Prostate gland (tissue), 2 donors: ENCODE measurements at regions not wholly inside any gene's neighbourhood (a gene's known extent, or its start where the extent isn't known, plus 50 kb on each side); places are given as distances from the start of the nearest gene placed in this dataset.
"Not testable (repeated sequence)": the region's sequence is repeated elsewhere in the genome, so short reads cannot be mapped to it uniquely, and the experiment has no call there.

Source experiments
- DNase-seq: peaks from one replicate; pipeline ENCODE4 v3.0.0-alpha.2; 2019; ENCODE audit warnings: low spot score
- H3K27ac ChIP-seq, 2 donors: fragments of 200-600 bp; sonication (generic); 2 replicates each; pipeline ENCODE4 v1.5.1; 2017 to 2019
- H3K27me3 ChIP-seq: fragments of 200-600 bp; sonication (generic); replicated peaks from 2 replicates; pipeline ENCODE4 v1.5.1; 2019; ENCODE audit not compliant: insufficient read depth
- H3K36me3 ChIP-seq, 2 donors: fragments of 200-600 bp; sonication (generic); 1 replicate in 1 of 2; 2 replicates in 1 of 2; pipeline versions ENCODE4 v1.5.1 to v1.8.1; 2017 to 2019
- H3K4me1 ChIP-seq: fragments of 200-600 bp; sonication (generic); replicated peaks from 2 replicates; pipeline ENCODE4 v1.5.1; 2019
- H3K4me3 ChIP-seq, 2 donors: fragments of 200-600 bp; sonication (generic); 2 replicates each; pipeline ENCODE4 v1.5.1; 2017 to 2019
- H3K9me3 ChIP-seq: fragments of 200-600 bp; sonication (generic); 2 replicates; pipeline ENCODE4 v1.5.1; 2017
- POLR2A ChIP-seq: fragments of 450-650 bp; IDR thresholded peaks from one replicate; pipeline ENCODE4 v1.6.1; 2016; ENCODE audit warnings: antibody characterized with exemption, mild to moderate bottlenecking
- POLR2AphosphoS5 ChIP-seq: sonication (generic); formaldehyde crosslinking; IDR thresholded peaks from one replicate; pipeline ENCODE4 v1.6.1; 2017; ENCODE audit warnings: antibody characterized with exemption
- WGBS: methylation state at CpG from one replicate; pipeline ENCODE4 v1.1.5; 2018; 5-methylcytosine and 5-hydroxymethylcytosine counted together
- intact Hi-C: fragments of 100-400 bp; cut with DNase I; formaldehyde crosslinking; loops from one replicate; pipeline ENCODE4 v1.14.2; 2022
- TF ChIP-seq, protein P1 (sequence below), 4 experiments: fragments of 200-600 bp in 2 of 4; fragments of 450-650 bp in 2 of 4; sonication (generic) in 2 of 4; IDR thresholded peaks; 1 replicate in 3 of 4; 2 replicates in 1 of 4; pipeline ENCODE4 v1.5.1; 2016 to 2019; ENCODE audit warnings: antibody characterized with exemption in 4 of 4, mild to moderate bottlenecking in 2 of 4, moderate library complexity in 2 of 4

GRCh38 chr9:40907657-40908624 lies 220.5 kb downstream of the FOXD4L6 start:
- WGBS, result 75% methylated on average over 16 of the region's 16 CpGs
- Histone ChIP-seq H3K36me3 (no peaks in the 10 kb centered on the region), H3K4me1 (no peaks in the 10 kb centered on the region), H3K27ac (no peak overlapping the region), H3K4me3 (no peak overlapping the region), H3K9me3 (no peaks in the 10 kb centered on the region), H3K27me3 (no peaks in the 10 kb centered on the region)
- TF ChIP-seq, protein P1, sequence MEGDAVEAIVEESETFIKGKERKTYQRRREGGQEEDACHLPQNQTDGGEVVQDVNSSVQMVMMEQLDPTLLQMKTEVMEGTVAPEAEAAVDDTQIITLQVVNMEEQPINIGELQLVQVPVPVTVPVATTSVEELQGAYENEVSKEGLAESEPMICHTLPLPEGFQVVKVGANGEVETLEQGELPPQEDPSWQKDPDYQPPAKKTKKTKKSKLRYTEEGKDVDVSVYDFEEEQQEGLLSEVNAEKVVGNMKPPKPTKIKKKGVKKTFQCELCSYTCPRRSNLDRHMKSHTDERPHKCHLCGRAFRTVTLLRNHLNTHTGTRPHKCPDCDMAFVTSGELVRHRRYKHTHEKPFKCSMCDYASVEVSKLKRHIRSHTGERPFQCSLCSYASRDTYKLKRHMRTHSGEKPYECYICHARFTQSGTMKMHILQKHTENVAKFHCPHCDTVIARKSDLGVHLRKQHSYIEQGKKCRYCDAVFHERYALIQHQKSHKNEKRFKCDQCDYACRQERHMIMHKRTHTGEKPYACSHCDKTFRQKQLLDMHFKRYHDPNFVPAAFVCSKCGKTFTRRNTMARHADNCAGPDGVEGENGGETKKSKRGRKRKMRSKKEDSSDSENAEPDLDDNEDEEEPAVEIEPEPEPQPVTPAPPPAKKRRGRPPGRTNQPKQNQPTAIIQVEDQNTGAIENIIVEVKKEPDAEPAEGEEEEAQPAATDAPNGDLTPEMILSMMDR (IDR thresholded peaks at IDR 0.05), result no peak
- no peak for TF ChIP-seq POLR2A
- no peak for TF ChIP-seq POLR2AphosphoS5
- DNase-seq, result no peak
- intact Hi-C loops, result no loop called here

DNA sequence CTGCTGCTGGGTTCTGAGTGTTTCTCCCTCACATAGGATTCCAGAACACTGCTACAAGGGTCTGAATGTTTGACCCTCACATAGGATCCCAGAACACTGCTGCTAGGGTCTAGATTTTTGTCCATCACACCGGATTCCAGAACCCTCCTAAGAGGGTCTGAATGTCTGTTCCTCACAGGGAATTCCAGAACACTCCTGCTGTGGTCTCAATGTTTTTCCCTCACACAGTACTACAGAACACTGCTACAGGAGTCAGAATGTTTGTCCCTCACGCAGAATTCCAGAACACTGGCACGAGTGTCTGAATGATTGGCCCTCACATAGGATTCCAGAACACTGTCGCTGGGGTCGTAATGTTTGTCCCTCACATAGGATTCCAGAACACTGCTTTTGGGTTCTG lies 221.6 kb downstream of the FOXD4L6 start:
- DNase-seq, H3K4me3 ChIP-seq, intact Hi-C loops, H3K4me1 ChIP-seq, H3K9me3 ChIP-seq, H3K36me3 ChIP-seq, H3K27me3 ChIP-seq, H3K27ac ChIP-seq: not testable (repeated sequence)
- WGBS, result 61% methylated on average over 5 of the region's 5 CpGs

DNA sequence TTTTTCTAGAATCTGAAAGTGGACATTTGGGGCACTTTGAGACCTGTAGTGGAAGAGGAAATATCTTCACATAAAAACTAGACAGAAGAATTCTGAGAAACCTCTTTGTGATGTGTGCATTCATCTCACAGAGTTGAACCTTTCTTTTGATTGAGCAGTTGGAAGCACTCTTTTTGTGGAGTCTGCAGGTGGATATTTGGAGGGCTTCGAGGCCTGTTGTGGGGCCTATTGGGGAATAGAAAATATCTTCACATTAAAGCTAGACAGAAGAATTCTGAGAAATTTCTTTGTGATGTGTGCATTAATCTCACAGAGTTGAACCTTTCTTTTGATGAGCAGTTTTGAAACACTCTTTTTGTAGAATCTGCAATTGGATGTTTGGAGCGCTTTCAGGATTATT lies 236.2 kb downstream of the FOXD4L6 start:
- DNase-seq, intact Hi-C loops, H3K27ac ChIP-seq, H3K27me3 ChIP-seq, H3K36me3 ChIP-seq, H3K4me3 ChIP-seq, H3K4me1 ChIP-seq, H3K9me3 ChIP-seq: not testable (repeated sequence)
- WGBS, result 86% methylated on average over 2 of the region's 2 CpGs

DNA sequence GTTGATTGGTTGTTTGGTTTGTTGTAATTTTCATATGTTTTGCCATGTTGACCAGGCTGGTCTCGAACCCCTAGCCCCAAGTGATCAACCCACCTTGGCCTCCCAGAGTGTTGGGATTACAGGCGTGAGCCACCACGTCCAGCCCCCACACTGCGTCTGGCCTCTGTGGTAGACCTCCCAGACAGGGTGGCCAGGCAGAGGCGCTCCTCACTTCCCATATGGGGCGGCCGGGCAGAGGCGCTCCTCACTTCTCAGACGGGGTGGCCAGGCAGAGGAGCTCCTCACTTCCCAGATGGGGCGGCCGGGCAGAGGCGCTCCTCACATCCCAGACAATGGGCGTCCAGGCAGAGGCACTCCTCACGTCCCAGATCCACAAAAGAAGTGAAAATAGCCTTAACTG lies 242.6 kb downstream of the FOXD4L6 start:
- H3K27me3 ChIP-seq, H3K9me3 ChIP-seq, intact Hi-C loops, H3K36me3 ChIP-seq, H3K4me1 ChIP-seq, DNase-seq, H3K27ac ChIP-seq, H3K4me3 ChIP-seq: not testable (repeated sequence)
- 89% methylated on average over 14 of the region's 14 CpGs for WGBS

GRCh38 chr9:40884902-40885490 lies 243.5 kb downstream of the FOXD4L6 start:
- H3K4me3 ChIP-seq, intact Hi-C loops, H3K4me1 ChIP-seq, H3K36me3 ChIP-seq, H3K27ac ChIP-seq, H3K27me3 ChIP-seq, H3K9me3 ChIP-seq: not testable (repeated sequence)
- WGBS, result 85% methylated on average over 18 of the region's 18 CpGs
- DNase-seq, result peak; percentile 4

DNA sequence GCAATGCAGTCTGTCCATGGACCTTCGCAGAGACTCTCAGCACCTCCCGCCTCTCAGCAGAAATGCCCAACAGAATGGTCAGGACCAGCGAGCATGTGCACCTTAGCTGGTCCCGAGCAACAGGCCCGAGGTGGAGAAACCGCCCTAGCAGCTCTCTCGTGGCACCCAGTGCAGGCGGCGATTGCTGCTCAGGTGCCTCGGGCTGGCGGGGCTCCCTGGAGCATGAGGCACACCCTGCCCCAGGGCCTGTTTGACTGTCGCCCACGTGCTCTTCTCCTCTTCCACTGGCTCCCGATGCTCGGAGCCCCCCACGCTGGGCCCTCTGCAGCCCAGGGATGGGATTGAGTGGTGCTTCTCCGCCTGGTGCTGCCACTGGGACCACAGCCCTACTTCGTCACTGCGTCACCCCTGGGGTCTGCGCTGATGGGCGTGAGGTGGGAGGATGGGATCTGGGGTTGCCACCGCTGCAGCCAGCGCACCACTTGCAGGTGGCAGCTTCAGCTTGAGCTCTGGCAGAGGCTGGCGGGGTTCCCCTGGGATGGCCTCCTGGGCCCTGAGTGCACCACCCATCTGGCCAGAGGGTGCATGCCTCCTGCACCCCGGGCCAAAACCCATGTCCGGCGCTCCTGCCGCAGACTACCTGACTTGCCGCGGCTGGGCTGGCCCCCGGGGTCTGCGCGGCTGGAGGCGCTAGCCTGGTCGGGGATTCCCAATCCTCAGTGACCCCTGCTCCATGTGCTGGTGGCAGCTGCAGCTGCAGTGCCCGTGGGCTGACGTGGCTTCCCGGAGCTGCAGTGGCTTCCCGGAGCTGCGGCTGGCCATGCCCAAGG lies 244.2 kb downstream of the FOXD4L6 start:
- H3K4me1 ChIP-seq, result no peaks in the 10 kb centered on the region
- no peaks in the 10 kb centered on the region for H3K27me3 ChIP-seq
- H3K27ac ChIP-seq, result no peak overlapping the region
- no peaks in the 10 kb centered on the region for H3K9me3 ChIP-seq
- TF ChIP-seq POLR2AphosphoS5, result no peak
- intact Hi-C loops, result no loop called here
- no peak for DNase-seq
- 94% methylated on average over 40 of the region's 40 CpGs for WGBS
- H3K4me3 ChIP-seq, result no peak overlapping the region
- peaks cover 0 to 3% of the 10 kb centered on the region in 2 donors for H3K36me3 ChIP-seq

DNA sequence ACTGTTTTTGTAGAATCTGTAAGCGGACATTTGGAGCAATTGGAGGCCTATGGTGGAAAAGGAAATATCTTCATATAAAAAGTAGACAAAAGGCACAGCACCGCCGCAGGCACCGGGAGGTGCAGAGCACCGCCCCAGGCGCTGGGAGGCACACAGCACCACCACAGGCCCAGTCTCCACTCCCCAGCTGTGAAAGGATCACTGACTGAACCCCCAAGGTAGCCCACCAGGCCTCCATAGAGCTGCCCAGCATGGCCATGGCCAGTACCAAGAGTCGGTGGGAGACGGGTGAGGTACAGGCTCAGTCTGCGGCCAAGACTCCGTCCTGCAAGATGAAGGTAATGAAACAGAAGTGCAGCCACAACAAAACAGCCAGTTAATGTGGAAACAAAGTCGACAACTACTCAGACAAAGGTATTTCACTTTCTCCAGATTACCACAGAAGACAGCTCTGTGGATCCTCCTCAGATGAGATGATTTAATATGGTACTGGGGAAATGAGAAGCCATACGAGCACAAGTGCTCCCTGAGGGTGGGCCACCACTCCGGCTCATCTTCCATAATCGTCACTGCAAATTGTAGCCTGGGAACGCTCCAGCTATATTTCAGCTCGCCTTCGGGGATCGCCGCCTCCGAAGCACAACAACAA lies 244.9 kb downstream of the FOXD4L6 start:
- H3K27ac ChIP-seq, intact Hi-C loops, H3K4me1 ChIP-seq, DNase-seq, H3K9me3 ChIP-seq, H3K36me3 ChIP-seq, H3K27me3 ChIP-seq, H3K4me3 ChIP-seq: not testable (repeated sequence)
- 92% methylated on average over 20 of the region's 20 CpGs for WGBS

- H3K36me3 ChIP-seq, intact Hi-C loops, H3K4me1 ChIP-seq, DNase-seq, H3K27ac ChIP-seq, H3K27me3 ChIP-seq, H3K9me3 ChIP-seq, H3K4me3 ChIP-seq: not testable (repeated sequence)
- 84% methylated on average over 13 of the region's 13 CpGs for WGBS
Measured at GRCh38 chr9:40873753-40874295, 254.7 kb downstream of the FOXD4L6 start.

DNA sequence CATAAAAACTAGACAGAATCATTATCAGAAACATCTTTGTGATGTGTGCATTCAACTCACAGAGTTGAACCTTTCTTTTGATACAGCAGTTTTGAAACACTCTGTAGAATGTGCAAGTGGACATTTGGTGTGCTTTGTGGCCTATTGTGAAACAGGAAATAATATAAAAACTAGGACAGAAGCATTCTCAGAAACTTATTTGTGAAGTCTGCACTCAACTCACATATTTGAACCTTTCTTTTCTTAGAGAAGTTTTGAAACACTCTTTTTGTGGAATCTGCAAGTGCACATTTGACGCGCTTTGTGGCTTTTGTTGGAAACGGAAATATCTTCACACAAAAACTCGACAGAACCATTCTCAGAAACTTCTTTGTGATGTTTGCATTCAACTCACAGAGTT lies 260.0 kb downstream of the FOXD4L6 start:
- 88% methylated on average over 4 of the region's 4 CpGs for WGBS
- H3K27ac ChIP-seq, H3K9me3 ChIP-seq, DNase-seq, H3K36me3 ChIP-seq, H3K4me3 ChIP-seq, H3K4me1 ChIP-seq, H3K27me3 ChIP-seq, intact Hi-C loops: not testable (repeated sequence)
